KG1 (cell line): ENCODE measurements at regions not wholly inside any gene's neighbourhood (a gene's known extent, or its start where the extent isn't known, plus 50 kb on each side); places are given as distances from the start of the nearest gene placed in this dataset.

Experiments used
- DNase-seq: peaks from one replicate; lab custom pipeline; 2025; lab: John Stamatoyannopoulos, UW

- DNase-seq = no peak
Observed at GRCh38 chr4:59881632-59882031, 1318.5 kb upstream of the ADGRL3 start.

- no peak for DNase-seq
Observed at GRCh38 chr4:59904331-59904730, 1295.8 kb upstream of the ADGRL3 start.

- DNase-seq = no peak
Observed at GRCh38 chr4:59920416-59920815, 1279.7 kb upstream of the ADGRL3 start.

GRCh38 chr4:59925290-59925689 is 1274.8 kb upstream of the ADGRL3 start:
- DNase-seq = no peak

- no peak for DNase-seq
Observed at GRCh38 chr4:59936566-59936965, 1263.6 kb upstream of the ADGRL3 start.

GRCh38 chr4:59938166-59938565 is 1262.0 kb upstream of the ADGRL3 start:
- no peak for DNase-seq

GRCh38 chr4:59945277-59945676 is 1254.8 kb upstream of the ADGRL3 start:
- DNase-seq = no peak

GRCh38 chr4:59945716-59946115 is 1254.4 kb upstream of the ADGRL3 start:
- no peak for DNase-seq

- DNase-seq = no peak
Observed at GRCh38 chr4:59956366-59956765, 1243.8 kb upstream of the ADGRL3 start.

- DNase-seq = no peak
Observed at GRCh38 chr4:59960143-59960542, 1240.0 kb upstream of the ADGRL3 start.

GRCh38 chr4:59966758-59967157 is 1233.4 kb upstream of the ADGRL3 start:
- no peak for DNase-seq

GRCh38 chr4:59968796-59969195 is 1231.3 kb upstream of the ADGRL3 start:
- no peak for DNase-seq

GRCh38 chr4:59969909-59970308 is 1230.2 kb upstream of the ADGRL3 start:
- DNase-seq = no peak

GRCh38 chr4:59971952-59972351 is 1228.2 kb upstream of the ADGRL3 start:
- DNase-seq = no peak

GRCh38 chr4:59973492-59973891 is 1226.6 kb upstream of the ADGRL3 start:
- DNase-seq = no peak

GRCh38 chr4:59979061-59979460 is 1221.1 kb upstream of the ADGRL3 start:
- DNase-seq = no peak

GRCh38 chr4:59983852-59984251 is 1216.3 kb upstream of the ADGRL3 start:
- DNase-seq = no peak

GRCh38 chr4:59987289-59987688 is 1212.8 kb upstream of the ADGRL3 start:
- no peak for DNase-seq

- DNase-seq = peak; percentile 2
Observed at GRCh38 chr4:59994118-59994517, 1206.0 kb upstream of the ADGRL3 start.

- DNase-seq = no peak
Observed at GRCh38 chr4:60002603-60003337, 1197.4 kb upstream of the ADGRL3 start.

- no peak for DNase-seq
Observed at GRCh38 chr4:60013464-60014184, 1186.5 kb upstream of the ADGRL3 start.

GRCh38 chr4:60016971-60017370 is 1183.2 kb upstream of the ADGRL3 start:
- DNase-seq = no peak

GRCh38 chr4:60019180-60019579 is 1180.9 kb upstream of the ADGRL3 start:
- no peak for DNase-seq

GRCh38 chr4:60019946-60020345 is 1180.2 kb upstream of the ADGRL3 start:
- no peak for DNase-seq
